Stimulated activated memory B cell treated with anti-CD40 and anti-IgM and Interleukin-4, amounts not matched to agents 10 μg/mL and 1 μg/mL and 100 μg/mL, for 72 hours (primary cell): ENCODE measurements at regions not wholly inside any gene's neighbourhood (a gene's known extent, or its start where the extent isn't known, plus 50 kb on each side); places are given as distances from the start of the nearest gene placed in this dataset.
"Not testable (repeated sequence)": the region's sequence is repeated elsewhere in the genome, so short reads cannot be mapped to it uniquely, and the experiment has no call there.

Experiments used
- ATAC-seq: fragments of 150-1000 bp; cut with Tn5 transposase; 2 replicates; pipeline ENCODE4 v1.10.0; 2021
- H3K27ac Mint-ChIP-seq: one replicate; pipeline ENCODE4 v1.8.0; 2022; ENCODE audit warnings: mild to moderate bottlenecking, mixed read lengths
- H3K27me3 Mint-ChIP-seq: one replicate; pipeline ENCODE4 v1.8.0; 2022; ENCODE audit warnings: mixed read lengths
- H3K36me3 Mint-ChIP-seq: one replicate; pipeline ENCODE4 v1.8.0; 2022; ENCODE audit warnings: mixed read lengths
- H3K4me1 Mint-ChIP-seq: one replicate; pipeline ENCODE4 v1.8.0; 2022; ENCODE audit warnings: mixed read lengths
- H3K4me3 Mint-ChIP-seq: one replicate; pipeline ENCODE4 v1.8.0; 2022; ENCODE audit warnings: mild to moderate bottlenecking, moderate library complexity, mixed read lengths
- H3K9me3 Mint-ChIP-seq: one replicate; pipeline ENCODE4 v1.8.0; 2022; ENCODE audit warnings: mixed read lengths

GRCh38 chr3:17831366-17831765 lies 88.9 kb upstream of the TBC1D5 start:
- ATAC-seq = no peak
- H3K9me3 Mint-ChIP-seq = no peaks in the 10 kb centered on the region
- no peaks in the 10 kb centered on the region for H3K27me3 Mint-ChIP-seq
- H3K36me3 Mint-ChIP-seq = no peaks in the 10 kb centered on the region
- no peaks in the 10 kb centered on the region for H3K4me1 Mint-ChIP-seq
- H3K27ac Mint-ChIP-seq = no peak overlapping the region
- H3K4me3 Mint-ChIP-seq = no peak overlapping the region

- no peak for ATAC-seq
- Mint-ChIP-seq H3K36me3 (no peaks in the 10 kb centered on the region), H3K9me3 (no peaks in the 10 kb centered on the region), H3K4me3 (no peak overlapping the region), H3K27ac (no peak overlapping the region), H3K4me1 (no peaks in the 10 kb centered on the region), H3K27me3 (no peaks in the 10 kb centered on the region)
Observed at GRCh38 chr3:17830788-17831187, 88.4 kb upstream of the TBC1D5 start.

GRCh38 chr3:17828388-17828787 lies 86.0 kb upstream of the TBC1D5 start:
- Mint-ChIP-seq H3K36me3 (no peaks in the 10 kb centered on the region), H3K9me3 (no peaks in the 10 kb centered on the region), H3K27me3 (no peaks in the 10 kb centered on the region), H3K4me1 (no peaks in the 10 kb centered on the region), H3K4me3 (no peak overlapping the region), H3K27ac (no peak overlapping the region)
- ATAC-seq = no peak

GRCh38 chr3:17825298-17825697 lies 82.9 kb upstream of the TBC1D5 start:
- H3K27ac Mint-ChIP-seq = no peak overlapping the region
- H3K4me3 Mint-ChIP-seq = no peak overlapping the region
- H3K9me3 Mint-ChIP-seq = no peaks in the 10 kb centered on the region
- ATAC-seq = no peak
- H3K27me3 Mint-ChIP-seq = no peaks in the 10 kb centered on the region
- no peaks in the 10 kb centered on the region for H3K4me1 Mint-ChIP-seq
- no peaks in the 10 kb centered on the region for H3K36me3 Mint-ChIP-seq

GRCh38 chr3:17823816-17824215 lies 81.4 kb upstream of the TBC1D5 start:
- Mint-ChIP-seq H3K4me3 (no peak overlapping the region), H3K36me3 (no peaks in the 10 kb centered on the region), H3K27ac (no peak overlapping the region), H3K27me3 (no peaks in the 10 kb centered on the region), H3K9me3 (no peaks in the 10 kb centered on the region), H3K4me1 (no peaks in the 10 kb centered on the region)
- no peak for ATAC-seq

- no peaks in the 10 kb centered on the region for H3K4me1 Mint-ChIP-seq
- no peaks in the 10 kb centered on the region for H3K36me3 Mint-ChIP-seq
- no peak overlapping the region for H3K27ac Mint-ChIP-seq
- H3K9me3 Mint-ChIP-seq = no peaks in the 10 kb centered on the region
- no peak for ATAC-seq
- no peaks in the 10 kb centered on the region for H3K27me3 Mint-ChIP-seq
- no peak overlapping the region for H3K4me3 Mint-ChIP-seq
Observed at GRCh38 chr3:17823036-17823435, 80.6 kb upstream of the TBC1D5 start.

GRCh38 chr3:17820704-17821103 lies 78.3 kb upstream of the TBC1D5 start:
- Mint-ChIP-seq H3K9me3 (no peaks in the 10 kb centered on the region), H3K27ac (no peak overlapping the region), H3K36me3 (no peaks in the 10 kb centered on the region), H3K4me3 (no peak overlapping the region), H3K27me3 (no peaks in the 10 kb centered on the region), H3K4me1 (no peaks in the 10 kb centered on the region)
- no peak for ATAC-seq

- Mint-ChIP-seq H3K27me3 (no peaks in the 10 kb centered on the region), H3K4me1 (no peaks in the 10 kb centered on the region), H3K4me3 (no peak overlapping the region), H3K27ac (no peak overlapping the region), H3K36me3 (no peaks in the 10 kb centered on the region), H3K9me3 (no peaks in the 10 kb centered on the region)
- no peak for ATAC-seq
Observed at GRCh38 chr3:17820275-17820674, 77.8 kb upstream of the TBC1D5 start.

- not testable (repeated sequence) for H3K4me1 Mint-ChIP-seq, H3K36me3 Mint-ChIP-seq, ATAC-seq, H3K4me3 Mint-ChIP-seq, H3K9me3 Mint-ChIP-seq, H3K27me3 Mint-ChIP-seq, H3K27ac Mint-ChIP-seq
Observed at GRCh38 chr3:17817973-17818372, 75.5 kb upstream of the TBC1D5 start.

GRCh38 chr3:17817545-17817944 lies 75.1 kb upstream of the TBC1D5 start:
- Mint-ChIP-seq H3K36me3 (no peaks in the 10 kb centered on the region), H3K27ac (no peak overlapping the region), H3K4me3 (no peak overlapping the region), H3K4me1 (no peaks in the 10 kb centered on the region), H3K9me3 (no peaks in the 10 kb centered on the region), H3K27me3 (no peaks in the 10 kb centered on the region)
- ATAC-seq = no peak

GRCh38 chr3:17816839-17817238 lies 74.4 kb upstream of the TBC1D5 start:
- ATAC-seq, H3K27me3 Mint-ChIP-seq, H3K4me1 Mint-ChIP-seq, H3K4me3 Mint-ChIP-seq, H3K9me3 Mint-ChIP-seq, H3K36me3 Mint-ChIP-seq, H3K27ac Mint-ChIP-seq: not testable (repeated sequence)

- H3K4me3 Mint-ChIP-seq, H3K4me1 Mint-ChIP-seq, H3K27ac Mint-ChIP-seq, H3K9me3 Mint-ChIP-seq, H3K27me3 Mint-ChIP-seq, ATAC-seq, H3K36me3 Mint-ChIP-seq: not testable (repeated sequence)
Observed at GRCh38 chr3:17812328-17812727, 69.9 kb upstream of the TBC1D5 start.

- Mint-ChIP-seq H3K27me3 (no peaks in the 10 kb centered on the region), H3K4me3 (no peak overlapping the region), H3K4me1 (peaks cover 9% of the 10 kb centered on the region), H3K9me3 (no peaks in the 10 kb centered on the region), H3K27ac (no peak overlapping the region), H3K36me3 (no peaks in the 10 kb centered on the region)
- ATAC-seq = no peak
Observed at GRCh38 chr3:17811646-17812045, 69.2 kb upstream of the TBC1D5 start.

- no peak for ATAC-seq
- no peaks in the 10 kb centered on the region for H3K36me3 Mint-ChIP-seq
Observed at GRCh38 chr3:17810759-17811158, 68.3 kb upstream of the TBC1D5 start.

GRCh38 chr3:17808994-17809393 lies 66.6 kb upstream of the TBC1D5 start:
- H3K9me3 Mint-ChIP-seq = no peaks in the 10 kb centered on the region
- H3K36me3 Mint-ChIP-seq = no peaks in the 10 kb centered on the region
- no peak for ATAC-seq
- no peak overlapping the region for H3K4me3 Mint-ChIP-seq
- no peaks in the 10 kb centered on the region for H3K27me3 Mint-ChIP-seq
- no peak overlapping the region for H3K27ac Mint-ChIP-seq
- peaks cover 13% of the 10 kb centered on the region for H3K4me1 Mint-ChIP-seq

More at GRCh38 chr3:17810759-17811158, 68.3 kb upstream of the TBC1D5 start:
- Mint-ChIP-seq H3K27me3 (no peaks in the 10 kb centered on the region), H3K9me3 (no peaks in the 10 kb centered on the region), H3K4me3 (no peak overlapping the region), H3K4me1 (peaks cover 13% of the 10 kb centered on the region), H3K27ac (peak overlapping the region; percentile 3)

GRCh38 chr3:17806876-17807275 lies 64.4 kb upstream of the TBC1D5 start:
- Mint-ChIP-seq H3K27ac (no peak overlapping the region), H3K4me3 (no peak overlapping the region), H3K36me3 (no peaks in the 10 kb centered on the region), H3K9me3 (no peaks in the 10 kb centered on the region), H3K27me3 (no peaks in the 10 kb centered on the region), H3K4me1 (peaks cover 23% of the 10 kb centered on the region)
- no peak for ATAC-seq

GRCh38 chr3:17806201-17806600 lies 63.8 kb upstream of the TBC1D5 start:
- H3K36me3 Mint-ChIP-seq = no peaks in the 10 kb centered on the region
- ATAC-seq = no peak
- H3K4me3 Mint-ChIP-seq = no peak overlapping the region

More at GRCh38 chr3:17806201-17806600, 63.8 kb upstream of the TBC1D5 start:
- H3K9me3 Mint-ChIP-seq = no peaks in the 10 kb centered on the region
- H3K4me1 Mint-ChIP-seq = peaks cover 23% of the 10 kb centered on the region
- H3K27ac Mint-ChIP-seq = no peak overlapping the region
- no peaks in the 10 kb centered on the region for H3K27me3 Mint-ChIP-seq
